GM19324 (cell line): ENCODE measurements at regions not wholly inside any gene's neighbourhood (a gene's known extent, or its start where the extent isn't known, plus 50 kb on each side); places are given as distances from the start of the nearest gene placed in this dataset.

Experiments
- ATAC-seq: cut with Tn5 transposase; IDR thresholded peaks from one replicate; pipeline ENCODE4 v1.9.1; 2021; ENCODE audit warnings: mild to moderate bottlenecking, moderate library complexity; ENCODE audit not compliant: unreplicated experiment, low FRiP score

- no peak for ATAC-seq
Observed at GRCh38 chr6:26213334-26214075, 126.3 kb downstream of the HFE start.

DNA sequence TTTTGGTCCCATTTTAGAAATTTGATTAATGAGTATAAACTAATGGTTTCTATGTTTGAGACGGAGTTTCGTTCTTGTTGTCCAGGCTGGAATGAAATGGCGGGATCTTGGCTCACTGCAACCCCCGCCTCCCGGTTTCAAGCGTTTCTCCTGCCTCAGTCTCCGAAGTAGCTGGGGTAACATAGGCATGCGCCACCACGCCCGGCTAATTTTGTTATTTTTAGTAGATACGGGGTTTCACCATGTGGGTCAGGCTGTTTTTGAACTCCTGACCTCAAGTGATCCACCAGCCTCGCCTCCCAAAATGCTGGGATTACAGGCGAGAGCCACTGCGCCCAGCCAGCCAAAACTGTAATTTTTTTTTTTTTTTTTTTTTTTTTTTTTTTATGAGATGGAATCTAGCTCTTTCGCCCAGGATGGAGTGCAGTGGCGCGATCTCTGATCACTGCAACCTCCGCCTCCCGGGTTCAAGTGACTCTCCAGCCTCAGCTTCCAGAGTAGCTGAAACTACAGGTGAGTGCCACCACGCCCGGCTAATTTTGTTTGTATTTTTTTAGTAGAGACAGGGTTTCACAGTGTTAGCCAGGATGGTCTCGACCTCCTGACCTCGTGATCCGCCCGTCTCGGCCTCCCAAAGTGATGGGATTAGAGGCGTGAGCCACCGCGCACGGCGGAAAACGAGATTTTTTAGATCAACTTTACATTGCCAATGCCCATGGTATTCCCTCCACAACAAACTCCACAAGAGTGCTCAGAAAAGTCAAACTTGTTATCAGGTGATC is 127.8 kb downstream of the HFE start:
- ATAC-seq, result no peak

DNA sequence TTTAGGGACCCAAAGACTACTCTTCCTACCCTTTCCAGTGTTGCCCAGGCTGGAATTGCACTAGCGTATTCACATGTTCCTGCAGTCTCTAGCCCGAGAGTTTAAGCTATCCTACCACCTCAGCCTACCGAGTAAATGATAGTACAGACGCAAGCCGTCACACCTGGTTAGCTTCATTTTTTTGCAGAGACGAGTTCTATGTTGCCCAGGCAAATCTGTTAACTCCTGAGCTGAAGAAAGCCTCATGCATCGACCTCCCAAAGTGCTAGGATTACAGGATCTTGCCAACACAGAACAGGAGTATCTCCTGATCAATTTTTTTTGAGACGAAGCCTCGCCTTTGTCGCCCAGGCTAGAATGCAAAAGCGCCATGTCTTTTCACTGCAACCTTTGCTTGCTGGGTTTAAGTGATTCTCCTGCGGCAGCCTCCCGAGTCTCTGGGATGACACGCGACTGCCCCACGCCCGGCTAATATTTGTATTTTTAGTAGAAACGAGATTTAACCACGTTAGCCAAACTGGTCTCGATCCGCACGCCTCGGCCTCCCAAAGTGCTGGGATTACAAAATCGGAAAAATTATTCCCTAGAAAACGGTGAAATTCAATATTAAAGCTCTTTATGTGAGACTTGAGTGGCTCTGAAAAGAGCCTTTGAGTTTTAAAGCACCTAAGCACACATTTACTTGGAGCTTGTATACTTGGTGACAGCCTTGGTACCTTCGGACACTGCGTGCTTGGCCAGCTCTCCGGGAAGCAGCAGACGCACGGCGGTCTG is 128.5 kb downstream of the HFE start:
- ATAC-seq, result peak; percentile 11

DNA sequence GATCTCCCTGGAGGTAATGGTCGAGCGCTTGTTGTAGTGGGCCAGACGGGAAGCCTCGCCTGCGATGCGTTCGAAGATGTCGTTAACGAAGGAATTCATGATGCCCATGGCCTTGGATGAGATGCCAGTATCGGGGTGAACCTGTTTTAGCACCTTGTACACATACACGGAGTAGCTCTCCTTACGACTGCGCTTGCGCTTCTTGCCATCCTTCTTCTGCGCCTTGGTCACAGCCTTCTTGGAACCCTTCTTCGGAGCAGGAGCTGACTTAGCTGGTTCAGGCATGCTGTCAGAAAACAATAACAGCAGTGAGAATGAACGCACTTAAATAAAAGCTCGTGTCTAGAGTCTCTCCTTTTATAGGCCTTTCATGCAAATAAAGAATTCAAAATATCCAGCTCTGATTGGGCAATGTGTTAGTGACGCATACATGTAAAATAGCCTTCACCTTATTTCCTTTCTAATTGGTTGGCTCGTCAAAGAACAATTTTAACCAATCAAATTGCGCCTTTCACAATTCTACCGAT is 129.2 kb downstream of the HFE start:
- ATAC-seq, result peak; percentile 79

DNA sequence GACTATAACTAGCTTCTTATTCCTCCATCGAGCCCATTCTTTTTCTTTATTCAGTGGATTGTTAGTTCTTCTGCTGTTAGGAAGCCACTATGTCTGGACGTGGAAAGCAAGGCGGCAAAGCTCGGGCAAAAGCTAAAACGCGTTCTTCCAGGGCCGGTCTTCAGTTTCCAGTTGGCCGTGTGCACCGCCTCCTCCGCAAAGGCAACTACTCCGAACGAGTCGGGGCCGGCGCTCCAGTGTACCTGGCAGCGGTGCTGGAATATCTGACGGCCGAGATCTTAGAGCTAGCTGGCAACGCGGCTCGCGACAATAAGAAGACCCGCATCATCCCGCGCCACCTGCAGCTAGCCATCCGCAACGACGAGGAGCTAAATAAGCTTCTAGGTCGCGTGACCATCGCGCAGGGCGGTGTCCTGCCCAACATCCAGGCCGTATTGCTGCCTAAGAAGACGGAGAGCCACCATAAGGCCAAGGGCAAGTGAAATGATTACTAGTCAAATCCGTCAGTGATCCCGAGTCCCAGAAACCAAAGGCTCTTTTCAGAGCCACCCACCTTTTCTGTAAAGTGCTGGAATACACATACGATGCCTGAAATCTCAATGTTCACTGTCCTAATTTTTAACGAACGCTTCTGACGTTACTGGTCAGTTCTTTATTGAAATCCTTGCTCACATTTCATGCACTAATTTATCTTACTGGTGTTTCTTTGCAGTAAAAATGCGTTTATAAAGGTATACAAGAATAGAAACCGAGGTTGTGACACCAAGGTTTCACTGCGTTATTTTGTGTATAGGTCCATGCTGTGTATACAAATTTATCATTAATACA is 129.9 kb downstream of the HFE start:
- peak; percentile 49 for ATAC-seq

GRCh38 chr6:26217714-26218075 is 130.5 kb downstream of the HFE start:
- ATAC-seq, result no peak

DNA sequence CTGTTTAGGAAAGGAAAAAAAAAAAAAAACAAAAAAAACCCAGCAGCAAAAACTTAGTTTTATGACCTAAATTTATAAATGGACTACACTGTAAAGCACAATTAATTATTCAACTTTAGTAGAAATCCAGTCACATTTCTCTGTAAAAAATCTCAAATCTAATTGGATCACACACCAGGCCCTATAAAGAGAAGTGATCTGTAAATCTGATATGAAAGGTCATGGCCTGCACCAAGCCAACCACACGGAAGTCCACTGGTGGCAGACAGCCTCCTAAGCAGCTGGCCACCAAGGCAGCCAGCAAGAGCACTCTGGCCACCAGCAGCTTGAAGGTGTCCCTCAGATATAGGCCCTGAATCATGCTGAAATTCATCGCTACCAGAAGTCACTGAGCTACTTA is 131.6 kb downstream of the HFE start:
- no peak for ATAC-seq

GRCh38 chr6:26220145-26220970 is 133.1 kb downstream of the HFE start:
- no peak for ATAC-seq

- ATAC-seq, result no peak
Observed at GRCh38 chr6:26221186-26221585, 134.0 kb downstream of the HFE start.

- no peak for ATAC-seq
Observed at GRCh38 chr6:26222571-26222970, 135.3 kb downstream of the HFE start.

DNA sequence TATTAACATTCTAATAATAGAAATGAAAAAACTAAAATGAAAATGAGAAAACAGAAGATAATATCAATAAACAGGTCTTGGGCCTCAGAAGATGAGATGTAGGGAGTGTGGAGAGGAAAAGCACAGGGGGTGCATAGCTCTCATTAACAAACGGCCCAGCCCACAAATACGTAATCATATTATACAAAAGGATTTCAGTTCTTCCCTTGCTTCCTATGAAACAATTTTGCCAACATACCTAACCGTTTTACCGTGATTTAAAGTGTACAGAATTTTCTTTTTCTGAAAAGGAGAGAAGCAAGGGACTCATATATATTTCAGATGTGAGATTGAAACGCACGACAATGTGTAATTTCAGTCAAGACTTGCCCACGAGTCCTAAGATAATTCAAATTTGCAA is 136.0 kb downstream of the HFE start:
- no peak for ATAC-seq

DNA sequence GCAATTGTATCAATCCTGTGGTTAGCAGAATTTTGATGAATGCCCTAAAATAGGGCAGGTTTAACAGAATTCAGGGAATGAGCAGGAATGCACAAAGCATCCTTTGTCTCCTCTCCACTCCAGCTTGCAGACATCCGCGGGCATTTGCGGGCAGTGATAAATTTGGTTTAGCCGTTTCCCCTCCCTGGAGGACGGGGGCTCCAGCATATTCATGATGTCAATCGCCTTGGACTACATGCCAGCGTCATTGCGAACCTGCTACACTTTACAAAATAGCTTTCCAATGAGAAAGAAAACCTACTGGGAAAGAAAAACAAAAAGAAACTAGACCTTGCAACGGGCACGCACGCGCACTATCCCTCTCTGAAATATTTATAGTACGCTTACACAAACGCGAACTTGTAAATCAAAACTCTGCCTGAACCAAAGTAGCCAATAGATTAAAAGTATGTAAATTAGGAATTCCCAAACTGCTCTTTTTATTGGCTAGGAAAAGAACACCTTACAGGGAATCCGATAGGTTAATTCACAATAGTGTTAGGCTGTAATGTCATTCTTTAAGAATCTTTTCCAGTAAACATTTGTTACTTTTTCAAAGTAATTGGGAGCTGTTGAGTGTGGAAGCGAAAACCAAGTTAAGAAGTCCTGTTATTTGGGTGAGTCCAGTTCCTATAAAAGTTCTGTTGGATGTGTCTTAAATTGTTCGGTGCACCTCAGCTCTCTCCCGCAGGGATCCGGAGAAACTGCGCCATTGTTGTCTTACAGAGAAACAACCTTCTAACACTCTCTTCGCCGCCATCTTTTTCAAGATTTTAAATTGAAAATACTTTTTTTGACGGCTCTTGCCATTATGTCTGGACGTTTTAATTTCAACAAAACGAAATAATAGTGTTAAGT is 136.7 kb downstream of the HFE start:
- ATAC-seq, result peak; percentile 68

GRCh38 chr6:26224547-26224912 is 137.3 kb downstream of the HFE start:
- ATAC-seq, result no peak

DNA sequence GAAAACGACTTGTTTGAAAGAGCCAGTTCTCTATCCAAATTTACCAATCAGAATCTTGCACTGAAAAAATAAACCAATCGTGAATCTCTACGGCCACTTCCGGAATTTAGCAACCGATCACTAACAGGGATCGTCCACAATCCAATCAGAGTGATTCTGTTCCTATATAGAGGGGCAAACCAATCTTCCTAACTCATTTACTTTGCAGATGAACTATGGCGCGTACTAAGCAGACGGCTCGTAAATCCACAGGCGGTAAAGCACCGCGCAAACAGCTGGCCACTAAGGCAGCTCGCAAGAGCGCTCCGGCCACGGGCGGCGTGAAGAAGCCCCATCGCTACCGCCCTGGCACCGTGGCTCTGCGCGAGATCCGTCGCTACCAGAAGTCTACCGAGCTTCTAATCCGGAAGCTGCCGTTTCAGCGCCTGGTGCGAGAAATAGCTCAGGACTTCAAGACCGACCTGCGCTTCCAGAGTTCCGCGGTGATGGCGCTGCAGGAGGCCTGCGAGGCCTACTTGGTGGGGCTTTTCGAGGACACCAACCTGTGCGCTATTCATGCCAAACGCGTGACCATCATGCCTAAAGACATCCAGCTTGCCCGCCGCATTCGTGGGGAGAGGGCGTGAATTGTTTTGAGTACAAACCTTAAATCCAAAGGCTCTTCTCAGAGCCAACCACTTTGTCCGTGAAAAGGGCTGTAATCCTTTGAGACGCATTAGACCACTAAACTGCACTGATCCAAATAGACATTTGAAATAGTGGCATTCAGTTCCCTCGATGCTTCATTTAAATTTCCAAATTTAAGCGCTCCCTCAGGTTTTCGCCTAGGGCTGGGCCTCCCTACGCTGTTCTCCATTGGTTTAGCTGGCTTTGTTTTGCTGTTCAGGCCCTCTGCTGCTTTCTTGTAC is 138.0 kb downstream of the HFE start:
- ATAC-seq, result no peak

GRCh38 chr6:26225848-26226578 is 138.8 kb downstream of the HFE start:
- ATAC-seq, result no peak

DNA sequence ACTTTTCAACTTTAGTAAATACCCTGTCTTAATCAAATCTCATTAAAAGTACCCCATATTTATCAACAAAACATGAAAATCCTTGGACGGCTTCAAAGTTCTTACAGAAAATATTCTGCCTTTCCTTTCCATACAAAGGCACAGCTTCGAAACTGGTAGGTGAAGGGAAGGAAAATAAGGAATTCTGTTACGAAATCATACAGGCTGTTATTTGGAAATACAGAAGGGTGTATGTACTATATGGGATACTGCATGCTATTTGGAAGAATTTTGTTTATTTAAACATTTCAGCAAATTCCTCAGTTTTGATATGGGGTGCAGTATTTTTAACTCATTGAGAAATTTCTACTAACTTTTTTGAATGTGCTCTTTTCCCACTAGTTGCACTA is 138.4 kb upstream of the BTN3A2 start:
- ATAC-seq, result no peak

GRCh38 chr6:26230351-26230750 is 134.6 kb upstream of the BTN3A2 start:
- no peak for ATAC-seq
